Panc1 (cell line): ENCODE measurements at regions not wholly inside any gene's neighbourhood (a gene's known extent, or its start where the extent isn't known, plus 50 kb on each side); places are given as distances from the start of the nearest gene placed in this dataset.

Experiments
- CTCF ChIP-seq: fragments of 450-650 bp; IDR thresholded peaks from 2 replicates; pipeline ENCODE4 v1.5.1; 2017; ENCODE audit warnings: mild to moderate bottlenecking
- POLR2AphosphoS5 ChIP-seq: IDR thresholded peaks from 2 replicates; pipeline ENCODE4 v1.6.1; 2012; ENCODE audit warnings: mild to moderate bottlenecking, low read depth, low read length, moderate library complexity
- REST ChIP-seq, 2 experiments: IDR thresholded peaks; 2 replicates each; pipeline ENCODE4 v1.6.1; 2011 to 2012; ENCODE audit warnings: low read depth in 2 of 2, control low read depth in 1 of 2, low read length in 1 of 2, mild to moderate bottlenecking in 1 of 2, moderate library complexity in 1 of 2; ENCODE audit not compliant: insufficient read depth in 1 of 2
- SIN3A ChIP-seq: IDR thresholded peaks from 2 replicates; pipeline ENCODE4 v1.6.1; 2012; ENCODE audit warnings: low read depth, mild to moderate bottlenecking, low read length, moderate library complexity, borderline replicate concordance; ENCODE audit not compliant: insufficient read depth
- TCF7L2 ChIP-seq: IDR thresholded peaks from 2 replicates; pipeline ENCODE4 v1.6.1; 2011; ENCODE audit warnings: mild to moderate bottlenecking, low read depth, low read length, inconsistent platforms

GRCh38 chrX:17944833-17945497 lies 83.9 kb upstream of the RAI2 start:
- TF ChIP-seq CTCF (peak; percentile 72), POLR2AphosphoS5 (no peak), REST (IDR thresholded peaks at IDR 0.05; ENCODE audit: insufficient read depth in 1 of 2, low read depth in 2 of 2, low read length in 1 of 2) (no peak), TCF7L2 (no peak), SIN3A (no peak)
